HCEC 1CT (cell line): ENCODE measurements at regions not wholly inside any gene's neighbourhood (a gene's known extent, or its start where the extent isn't known, plus 50 kb on each side); places are given as distances from the start of the nearest gene placed in this dataset.
"Not testable (repeated sequence)": the region's sequence is repeated elsewhere in the genome, so short reads cannot be mapped to it uniquely, and the experiment has no call there.

Experiments used
- DNase-seq: peaks from one replicate; pipeline ENCODE4 v3.0.0-alpha.2; 2017

DNA sequence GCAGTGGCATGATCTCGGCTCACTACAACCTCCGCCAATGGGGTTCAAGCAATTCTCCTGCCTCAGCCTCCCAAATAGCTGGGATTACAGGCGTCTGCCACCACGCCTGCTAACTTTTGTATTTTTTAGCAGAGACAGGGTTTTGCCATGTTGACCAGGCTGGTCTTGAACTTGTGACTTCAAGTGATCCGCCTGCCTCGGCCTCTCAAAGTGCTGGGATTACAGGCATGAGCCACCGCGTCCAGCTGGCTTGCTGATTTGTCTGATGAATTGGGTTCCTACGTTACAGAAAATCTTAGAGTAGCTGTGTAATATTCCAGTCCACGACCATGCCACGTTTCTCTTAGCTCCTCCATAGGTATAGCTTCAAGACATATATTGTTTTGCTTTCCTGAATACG, 102.6 kb upstream of the OTOS start:
- not testable (repeated sequence) for DNase-seq

DNA sequence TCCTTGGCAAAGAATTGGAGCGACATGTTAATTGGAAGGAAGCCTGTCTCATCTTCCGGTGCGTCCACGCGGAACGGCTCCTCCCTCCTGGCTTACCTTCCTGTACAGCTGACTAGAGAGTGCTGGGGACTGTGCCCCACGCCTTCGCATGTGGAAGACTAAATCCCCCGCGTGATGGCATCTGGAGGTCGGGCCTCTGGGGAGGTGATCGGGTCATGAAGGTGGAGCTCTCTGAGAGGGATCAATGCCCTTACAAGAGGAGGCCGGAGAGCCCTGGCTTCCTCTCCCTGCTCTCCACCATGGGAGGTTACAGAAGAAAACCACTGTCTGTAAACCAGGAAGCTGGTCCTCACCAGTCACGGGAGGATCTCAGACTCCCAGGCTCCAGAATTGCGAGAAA, 104.1 kb upstream of the OTOS start:
- DNase-seq = no peak

DNA sequence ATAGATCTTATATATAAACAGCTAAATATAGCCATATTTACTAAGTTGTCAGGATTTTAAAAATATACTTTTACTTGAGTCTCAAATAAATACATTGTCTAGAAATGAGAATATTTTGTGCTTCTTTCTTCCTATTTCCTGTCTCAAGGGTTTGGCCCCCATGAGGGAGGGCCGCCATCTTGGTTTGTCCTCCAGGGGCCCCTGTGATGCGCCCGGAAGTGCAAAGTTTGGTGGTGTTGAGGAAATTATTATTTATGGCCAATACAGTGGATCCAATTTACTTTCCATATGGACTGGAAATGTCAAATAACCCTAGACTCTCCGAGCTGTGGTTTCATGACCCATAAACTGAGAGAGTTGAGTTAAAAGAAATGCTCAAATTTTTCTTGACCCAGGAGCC, 104.7 kb upstream of the OTOS start:
- no peak for DNase-seq

DNA sequence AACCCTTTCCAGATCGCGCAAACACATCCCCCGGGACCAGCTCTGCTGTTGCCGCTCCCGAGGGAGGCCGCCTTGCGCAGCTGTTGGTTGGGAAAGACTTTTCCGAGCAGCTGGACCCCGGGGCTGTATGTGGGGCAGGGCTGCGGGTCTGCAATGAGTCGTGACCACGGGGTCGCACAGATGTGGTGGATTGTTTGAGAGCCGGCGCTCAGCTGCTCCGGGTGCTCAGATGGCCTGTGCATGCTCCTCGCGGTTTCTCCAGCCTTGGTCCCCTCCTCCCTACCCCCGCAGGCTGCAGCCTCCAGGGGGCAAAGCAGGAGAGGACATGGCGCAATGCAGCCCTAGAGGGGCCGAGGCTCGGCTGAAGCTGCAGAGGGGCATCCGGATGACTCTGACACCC, 105.2 kb upstream of the OTOS start:
- DNase-seq = no peak

DNA sequence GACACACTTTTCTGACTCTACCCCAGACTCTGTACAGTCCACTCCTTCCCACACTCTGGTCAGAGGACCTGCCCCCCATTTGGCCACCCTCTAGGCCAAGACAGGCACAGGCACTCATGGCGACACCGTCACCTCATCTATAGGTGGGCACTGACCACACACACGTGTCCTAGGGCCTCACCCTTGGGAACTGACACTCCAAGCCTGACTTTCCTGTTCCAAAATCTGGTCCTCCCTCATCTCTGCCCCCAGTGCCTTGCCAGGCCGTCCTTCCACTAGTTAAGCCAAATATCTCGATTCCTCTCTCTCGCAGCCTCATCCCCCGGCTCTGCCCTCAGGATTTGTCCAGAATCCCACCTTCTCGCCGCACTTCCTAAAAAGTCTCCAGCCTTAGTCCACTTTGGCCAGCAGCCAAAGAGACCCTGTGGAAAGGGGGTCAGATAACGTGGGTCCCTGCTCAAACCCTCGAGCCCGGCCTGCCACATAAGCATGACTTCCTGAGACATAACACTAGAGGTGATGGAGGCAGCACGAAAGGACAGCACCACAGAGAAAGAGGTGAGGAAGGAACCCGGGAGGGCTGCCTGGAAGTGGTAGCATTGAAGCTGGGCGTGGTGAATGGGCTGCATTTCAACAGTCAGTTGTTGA, 105.8 kb upstream of the OTOS start:
- no peak for DNase-seq

DNA sequence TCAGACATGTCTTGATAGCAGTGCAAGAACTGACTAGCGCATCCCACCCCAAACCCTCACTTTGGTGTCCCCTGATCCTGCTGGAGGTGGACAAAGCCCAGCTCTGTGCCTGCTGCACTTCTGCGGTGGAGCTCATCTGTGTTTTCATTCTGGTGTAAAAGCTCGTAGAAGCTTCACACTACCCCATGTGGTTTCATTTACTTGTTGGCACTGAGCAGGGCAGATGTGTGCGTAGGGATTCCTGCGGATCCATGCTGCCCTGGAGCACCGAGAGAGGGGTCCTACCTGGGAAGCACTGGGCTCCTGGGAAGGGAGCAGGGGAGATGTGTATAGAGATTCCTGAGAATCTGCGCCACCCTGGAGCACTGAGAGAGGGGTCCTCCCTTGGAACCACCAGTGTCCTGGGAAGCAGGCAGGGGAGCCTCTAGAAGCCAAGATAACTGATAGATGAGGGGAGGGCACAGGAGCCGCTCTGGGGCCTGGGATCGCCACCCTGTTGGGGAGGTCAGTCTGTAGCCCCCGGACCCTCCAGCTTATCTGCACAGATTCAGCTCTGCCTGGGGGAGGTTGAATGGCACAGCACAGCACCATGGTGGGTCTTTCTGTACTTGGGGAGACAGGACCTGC, 106.9 kb upstream of the OTOS start:
- DNase-seq = no peak

DNA sequence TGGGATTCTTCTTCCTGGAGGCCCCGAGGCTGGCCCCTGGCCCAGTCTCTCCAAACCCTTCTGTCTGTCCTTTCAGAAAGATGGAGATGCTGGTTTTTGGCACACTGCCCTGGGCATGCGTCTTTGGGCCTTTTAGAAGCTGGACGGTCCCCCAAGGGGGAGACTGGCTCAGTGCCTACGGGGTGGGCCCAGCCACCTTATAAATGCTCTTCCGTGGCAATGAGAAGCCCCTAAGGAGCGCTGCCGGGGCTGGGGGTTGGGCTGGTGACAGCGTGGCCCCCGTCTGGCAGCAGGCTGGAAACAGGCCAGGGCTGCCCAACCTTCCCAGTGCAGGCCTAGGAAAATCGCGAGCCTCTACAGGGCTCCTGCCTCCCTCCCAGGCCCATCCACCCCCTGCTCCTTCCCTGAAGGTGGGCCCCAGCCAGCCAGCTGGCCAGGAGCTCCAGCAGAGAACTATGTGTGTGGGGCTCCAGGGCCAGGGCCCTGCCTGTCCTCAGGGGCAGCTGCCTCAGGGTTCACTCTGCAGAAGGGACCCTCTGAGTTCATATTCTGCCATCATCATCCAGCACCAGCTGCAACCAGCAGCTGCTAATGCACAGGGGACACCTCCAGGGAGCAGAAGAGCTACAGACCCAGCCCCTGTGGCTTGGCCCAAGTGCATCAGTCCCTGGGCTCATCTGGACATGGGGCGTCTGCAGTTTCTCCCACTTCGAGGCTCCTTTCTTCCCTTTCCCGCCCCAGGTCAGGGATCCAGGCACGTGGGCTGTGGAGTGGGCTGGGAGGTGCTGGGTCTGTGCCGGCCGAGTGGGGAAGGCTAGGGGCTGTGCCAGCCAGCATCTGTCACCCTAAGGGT, 107.6 kb upstream of the OTOS start:
- DNase-seq = no peak

DNA sequence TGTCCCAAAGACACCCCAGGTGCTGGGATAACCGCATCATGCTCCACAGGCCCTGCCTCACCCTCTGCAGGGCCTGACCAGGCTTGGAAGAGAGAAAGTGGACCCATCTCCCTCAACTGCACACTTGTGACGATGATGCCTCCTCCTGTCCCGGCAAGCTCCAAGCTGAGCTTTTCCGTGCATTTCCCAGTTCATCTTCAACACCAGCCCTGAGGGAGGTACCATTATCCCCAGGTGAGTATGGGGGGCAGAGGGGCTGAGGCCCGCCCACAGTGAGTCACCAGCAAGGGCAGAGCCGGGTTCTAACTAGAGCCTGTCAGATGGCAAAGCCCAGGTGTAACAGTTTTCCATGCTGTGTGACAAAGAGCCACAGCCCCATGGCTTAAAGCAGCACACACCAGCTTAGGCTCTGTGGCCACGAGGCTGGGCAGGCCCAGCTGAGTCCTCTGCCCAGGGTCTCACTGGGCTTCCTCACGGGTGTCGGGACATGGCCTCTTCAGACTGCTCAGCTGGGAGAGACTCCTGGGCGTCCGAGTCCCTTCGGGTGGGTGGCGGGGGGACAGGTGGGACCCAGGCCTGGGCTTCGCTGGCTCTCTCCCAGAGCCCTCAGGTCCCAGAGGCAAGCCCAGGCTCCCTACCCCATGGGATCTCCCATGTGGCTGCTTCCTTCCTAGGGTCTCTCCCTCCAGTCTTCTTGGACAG, 108.4 kb upstream of the OTOS start:
- DNase-seq = no peak

DNA sequence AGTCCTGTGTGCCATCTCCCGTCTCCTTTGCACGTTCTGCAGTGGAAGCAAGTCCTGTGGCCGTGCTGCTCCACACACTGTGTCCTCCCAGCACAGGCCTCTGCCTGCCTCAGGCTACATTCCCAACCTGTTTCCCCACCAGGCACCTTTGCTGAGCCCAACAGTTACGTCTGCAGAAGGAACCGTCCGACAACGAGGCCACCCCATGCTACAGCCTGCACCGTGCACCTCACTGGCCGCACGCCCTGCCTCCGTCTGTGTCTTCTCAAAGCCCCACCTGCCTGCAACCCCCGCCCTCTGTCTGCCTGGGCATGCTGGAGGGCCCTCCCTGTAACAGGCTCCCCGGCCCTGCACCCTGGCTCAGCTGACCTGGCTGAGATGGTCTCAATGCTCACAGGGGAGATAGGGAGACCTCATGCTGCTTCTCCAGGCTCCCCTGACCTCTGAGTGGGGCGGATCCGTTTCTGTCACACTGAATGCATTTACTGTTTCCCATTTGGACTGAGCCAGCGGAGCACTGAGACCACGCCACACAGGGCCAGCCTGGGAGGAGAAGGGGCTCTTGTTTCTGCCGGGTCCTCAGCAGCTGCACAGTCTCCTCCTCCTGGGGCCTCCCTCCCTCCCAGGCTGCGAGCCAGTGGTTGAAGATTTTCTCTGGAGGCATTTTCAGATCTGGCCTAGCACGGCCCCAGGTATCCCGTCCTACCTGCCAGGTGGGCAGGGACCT, 109.1 kb upstream of the OTOS start:
- DNase-seq = no peak

DNA sequence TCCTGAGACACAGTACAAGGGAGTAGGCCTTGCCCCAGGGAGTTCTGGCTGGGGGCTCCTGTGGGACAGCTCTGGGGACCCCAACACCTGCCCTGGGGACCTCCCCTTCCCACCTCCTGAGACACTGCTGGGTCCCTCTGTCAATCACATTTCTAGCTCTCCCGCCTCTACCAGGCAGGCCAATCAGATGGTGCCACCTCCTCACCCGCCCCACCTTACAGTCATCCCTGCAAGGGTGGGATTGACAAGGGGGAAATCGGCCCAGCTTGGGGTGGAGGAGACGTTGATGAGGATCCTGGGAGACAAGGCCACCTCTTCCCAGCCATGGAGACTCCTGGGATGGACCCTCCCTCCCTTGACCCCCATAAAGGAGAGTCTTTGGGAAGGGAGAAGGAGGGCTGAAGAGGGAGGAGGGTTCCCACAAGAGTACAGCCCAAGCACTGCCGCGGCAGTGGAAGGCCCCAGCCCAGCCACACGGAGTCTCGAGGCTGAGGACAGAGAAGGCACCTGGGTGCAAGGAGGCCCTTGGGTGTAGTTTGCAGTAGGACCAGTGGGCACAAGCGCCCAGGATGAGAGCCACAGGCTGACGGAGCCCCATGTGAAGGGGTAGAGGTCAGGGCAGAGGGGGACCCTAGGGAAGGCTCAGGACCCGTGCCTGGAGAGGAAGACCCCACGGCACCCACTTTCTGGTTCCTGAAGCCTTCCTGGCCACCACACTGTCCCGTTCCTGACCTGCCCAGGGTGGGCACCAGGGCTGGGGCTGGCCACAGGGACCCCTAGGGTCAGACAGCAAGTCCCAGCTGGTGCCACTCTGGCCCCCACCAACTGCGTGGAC, 109.9 kb upstream of the OTOS start:
- DNase-seq = no peak

DNA sequence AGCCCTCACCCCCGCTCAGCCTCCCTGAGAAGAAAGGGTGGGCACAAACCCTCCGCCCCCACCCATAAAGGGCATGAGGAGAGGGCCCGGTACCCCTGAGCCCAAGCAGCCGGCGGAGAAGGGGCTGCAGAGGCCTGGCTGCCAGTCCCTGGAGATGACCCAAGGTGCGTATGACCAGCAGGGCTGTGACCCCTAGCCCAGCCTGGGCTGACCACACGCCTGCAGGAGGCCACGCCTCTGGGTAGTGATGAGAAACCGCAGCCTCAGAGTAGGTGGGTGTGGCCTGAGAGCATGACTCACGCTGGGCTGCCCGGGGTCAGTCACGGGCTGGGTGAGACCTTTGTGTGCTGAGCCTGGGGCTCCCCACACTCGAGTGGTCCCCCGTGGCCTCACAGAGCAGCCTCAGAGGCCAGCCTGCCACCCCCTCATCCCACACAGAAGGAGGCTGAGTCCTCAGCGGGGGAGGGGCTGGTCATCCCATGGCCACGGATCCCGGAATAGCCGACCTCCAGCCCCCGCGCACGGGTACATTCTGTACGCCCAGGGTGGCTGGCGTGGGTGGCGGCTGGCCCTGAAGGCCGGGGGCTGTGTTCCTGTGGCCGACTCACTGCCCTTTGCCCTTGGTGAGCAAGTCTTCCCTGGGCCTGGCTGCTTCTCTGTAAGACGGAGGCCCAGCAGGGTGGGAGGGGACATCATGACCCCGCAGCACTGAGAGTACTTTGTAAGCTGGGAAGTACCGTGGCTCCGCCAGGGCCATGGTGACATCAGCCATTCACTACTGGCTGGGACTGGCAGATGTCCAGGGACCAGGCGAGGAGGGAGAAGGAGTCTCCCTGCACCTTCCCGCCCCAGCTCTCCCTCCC, 110.8 kb upstream of the OTOS start:
- DNase-seq = peak; percentile 95

DNA sequence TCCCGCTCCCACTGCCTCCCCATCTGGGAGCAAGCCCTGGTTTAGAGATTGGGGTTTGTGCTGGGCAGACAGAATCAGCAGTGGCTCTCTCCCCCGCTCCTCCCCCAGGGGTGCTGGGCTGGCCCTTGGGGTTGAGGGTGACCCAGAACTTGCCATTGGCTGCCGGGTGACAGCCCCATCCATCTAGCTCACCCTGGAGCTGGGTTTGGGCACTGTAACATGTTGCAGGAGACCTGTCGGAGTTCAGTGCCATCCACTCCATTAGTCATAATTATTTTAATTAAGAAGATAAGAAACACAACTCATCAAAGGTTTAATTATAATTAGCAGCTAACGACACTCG, 111.4 kb upstream of the OTOS start:
- no peak for DNase-seq

DNA sequence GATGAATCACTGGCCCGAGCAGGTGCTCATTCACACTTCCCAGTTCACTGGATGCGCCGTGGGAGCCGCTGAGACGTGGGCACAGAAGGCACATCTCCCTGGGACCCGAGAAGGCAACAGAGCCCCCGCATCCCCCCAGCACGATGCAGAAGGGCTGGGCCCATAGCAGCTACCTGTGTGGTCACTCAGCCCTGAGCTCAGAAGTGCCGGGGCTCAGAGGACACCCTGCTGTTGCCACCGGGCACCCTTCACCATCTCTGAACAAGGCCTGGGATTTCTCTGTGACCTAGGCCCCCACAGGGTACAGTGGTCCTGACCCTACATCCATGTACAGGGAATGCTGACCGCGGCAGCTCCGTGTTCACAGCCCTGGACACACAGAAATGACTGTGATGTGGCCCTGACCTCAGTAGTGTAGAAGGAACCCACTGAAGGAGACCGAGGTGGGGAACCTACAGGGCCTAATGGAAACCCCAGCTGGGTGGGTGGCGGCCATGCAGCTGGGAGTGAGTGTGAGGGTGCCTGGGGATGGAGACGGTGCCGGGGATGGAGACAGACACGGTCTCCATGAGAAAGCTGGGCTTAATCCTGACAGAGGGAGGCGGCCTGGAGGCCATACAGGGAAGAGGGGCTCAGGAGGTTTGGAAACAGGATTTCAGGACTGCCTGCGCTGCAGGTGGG, 111.9 kb upstream of the OTOS start:
- DNase-seq = no peak

DNA sequence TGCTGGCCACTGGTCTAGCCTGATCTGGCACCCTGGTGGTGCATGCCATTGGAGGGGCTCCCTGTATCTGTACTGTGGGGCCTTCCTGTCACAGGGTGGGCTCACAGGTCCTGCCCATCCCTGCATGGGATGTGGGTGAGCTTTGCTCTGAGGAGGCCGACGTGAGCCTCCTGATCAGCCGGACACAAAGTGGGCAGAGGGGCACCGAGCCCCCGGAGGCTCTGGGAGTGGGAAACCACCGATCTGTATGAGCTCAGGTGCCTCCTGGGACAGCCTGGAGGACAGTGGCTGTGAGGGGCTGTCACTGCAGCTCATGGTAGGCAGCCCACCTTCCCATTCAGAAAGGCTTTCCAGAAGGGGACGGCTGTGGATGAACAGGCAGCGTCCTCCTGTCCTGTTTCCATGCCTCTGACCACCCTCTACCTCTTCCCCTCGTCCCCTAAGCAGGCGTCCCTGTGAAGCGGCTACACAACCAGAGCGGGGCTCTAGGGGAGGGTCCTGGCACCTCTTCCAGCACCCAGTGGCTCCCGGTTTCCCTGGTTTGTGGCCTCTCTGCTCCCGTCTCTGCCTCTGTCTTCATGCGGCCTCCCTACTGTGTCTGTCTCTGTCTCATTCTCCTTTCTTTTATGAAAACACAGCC, 112.5 kb upstream of the OTOS start:
- DNase-seq = no peak

DNA sequence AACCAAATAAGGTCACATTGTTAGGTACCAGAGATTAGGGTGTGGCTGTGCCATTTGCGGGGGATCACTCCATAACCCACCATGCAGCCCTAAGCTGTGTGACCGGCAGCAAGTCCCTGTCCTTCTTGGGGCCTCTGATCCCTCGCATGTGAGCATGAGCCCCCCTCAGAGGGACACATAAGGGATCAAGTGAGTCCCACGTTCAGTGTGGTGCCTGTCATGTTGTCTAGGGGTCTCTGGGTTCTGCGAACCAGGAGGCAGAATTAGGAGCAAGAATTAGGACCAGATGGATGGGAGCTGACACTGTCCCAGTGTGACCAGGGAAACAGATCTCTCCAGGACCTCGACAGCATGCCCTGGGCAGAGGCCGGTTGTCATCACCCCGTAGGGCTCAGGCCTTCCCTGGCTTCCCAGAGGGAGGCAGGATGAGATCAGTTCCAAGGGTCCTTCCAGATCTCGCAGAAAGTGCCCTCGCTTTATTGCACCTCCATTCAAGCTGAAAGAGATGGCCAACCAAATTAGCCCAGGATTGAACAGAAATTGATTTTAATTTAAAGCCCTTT, 113.2 kb upstream of the OTOS start:
- no peak for DNase-seq

DNA sequence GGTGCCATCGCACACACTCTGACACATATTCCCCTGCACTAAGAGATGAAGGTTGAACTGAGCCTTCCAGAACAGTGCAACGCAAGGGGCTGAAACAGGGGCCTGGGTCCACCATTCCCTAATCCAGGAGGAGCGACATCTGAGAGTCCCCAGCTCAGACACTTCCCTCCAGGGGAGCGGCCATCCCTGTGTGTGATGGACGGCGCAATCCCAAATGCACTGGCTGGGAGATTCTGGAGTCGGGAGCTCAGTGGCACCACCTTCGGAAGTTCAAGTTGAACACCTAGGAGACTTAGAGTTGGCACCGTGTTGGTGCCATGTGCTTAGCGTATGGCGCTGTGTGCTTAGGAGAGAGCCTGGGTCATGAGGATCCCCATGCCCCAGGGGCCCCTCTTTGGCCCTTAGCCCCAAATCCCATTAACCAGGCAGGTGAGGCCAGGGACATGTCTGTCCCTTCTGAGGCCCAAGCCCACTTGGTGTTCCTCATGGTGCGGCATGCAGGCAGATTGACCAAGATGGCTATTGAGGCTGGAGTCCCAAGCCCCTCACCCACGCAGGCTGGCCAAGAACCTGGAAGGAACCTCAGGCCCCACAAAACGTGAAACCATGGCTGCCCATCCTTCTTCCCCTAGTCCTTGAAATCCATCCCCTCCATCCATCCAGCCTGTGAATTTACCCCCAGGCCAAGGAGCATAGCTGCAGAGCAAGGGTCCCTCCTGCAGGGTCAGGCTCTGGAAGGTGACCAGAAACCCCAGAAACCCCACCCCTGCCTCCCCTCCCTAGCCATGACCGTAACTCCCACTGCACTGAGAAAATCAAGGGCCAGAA, 114.1 kb upstream of the OTOS start:
- DNase-seq = no peak

DNA sequence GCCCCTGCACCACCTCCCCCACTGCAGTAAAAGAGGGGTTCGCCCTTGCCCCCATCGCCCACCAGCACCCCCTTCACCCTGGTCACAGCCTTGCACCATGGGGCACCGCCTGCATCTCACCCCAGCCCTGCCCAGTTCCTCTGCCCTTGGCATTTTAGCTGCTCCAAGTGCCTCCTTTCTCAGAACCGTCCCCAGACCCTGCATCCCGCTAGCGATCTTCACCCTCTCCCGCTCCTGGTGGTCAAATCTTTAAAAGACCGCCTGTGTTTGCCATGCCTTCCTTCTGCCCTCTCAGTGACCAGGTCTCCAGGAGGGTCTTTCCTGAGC, 114.7 kb upstream of the OTOS start:
- DNase-seq = no peak

DNA sequence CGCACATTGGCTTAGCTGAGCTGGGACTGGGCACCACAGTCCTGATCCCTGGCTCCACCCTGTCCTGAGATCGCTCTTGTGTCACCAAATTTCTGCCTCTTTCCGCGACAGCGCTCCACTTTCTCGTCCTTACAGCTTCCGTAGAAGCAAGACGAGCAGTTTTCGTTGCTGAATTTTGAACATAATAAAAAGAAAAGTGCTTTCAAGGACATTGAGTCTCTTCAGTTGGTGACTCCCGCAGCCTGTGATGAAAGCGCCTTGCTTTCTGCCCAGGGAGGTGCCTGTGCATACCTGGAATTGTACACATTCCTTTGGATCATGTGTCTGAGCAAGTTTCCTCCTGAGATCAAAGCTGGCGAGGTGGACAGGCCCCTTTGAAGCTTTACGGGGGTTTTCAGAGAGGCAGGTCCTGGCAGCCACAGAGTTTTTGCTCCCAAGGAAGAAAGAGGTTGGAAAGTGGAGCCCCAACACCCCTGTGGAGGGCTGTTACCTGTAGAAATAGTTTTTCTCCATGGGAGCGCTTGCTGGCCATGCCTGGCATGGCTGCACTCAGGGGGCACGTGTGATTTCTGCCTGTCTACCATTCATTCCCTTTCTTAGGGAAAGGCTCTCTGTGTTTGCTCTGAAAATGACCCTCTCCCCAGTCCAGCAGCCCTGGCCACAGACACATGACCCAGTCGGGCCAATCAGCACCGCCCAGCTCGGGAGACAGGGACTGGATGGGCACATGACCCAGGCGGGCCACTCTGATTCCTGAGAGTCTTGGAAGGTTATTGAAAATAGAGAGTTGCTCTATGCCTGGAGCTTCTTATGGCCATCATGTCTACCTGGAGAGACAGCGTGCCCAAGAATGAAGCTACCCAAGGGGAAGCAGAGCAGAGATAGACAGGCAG, 115.6 kb upstream of the OTOS start:
- no peak for DNase-seq
